GM23338 (cell line): ENCODE measurements at regions not wholly inside any gene's neighbourhood (a gene's known extent, or its start where the extent isn't known, plus 50 kb on each side); places are given as distances from the start of the nearest gene placed in this dataset.

Source experiments
- ATAC-seq: fragments of 200-7000 bp; cut with Tn5 transposase; 3 replicates; pipeline ENCODE4 v1.9.1; 2020
- DNase-seq: peaks from one replicate; pipeline ENCODE4 v3.0.0-alpha.2; 2015; ENCODE audit warnings: low spot score
- H2AFZ ChIP-seq: fragments of 200-600 bp; sonication (generic); 2 replicates; pipeline ENCODE4 v1.8.0; 2016; ENCODE audit warnings: antibody characterized with exemption, mild to moderate bottlenecking, moderate library complexity
- H3F3A ChIP-seq: fragments of 200-600 bp; sonication (generic); replicated peaks from 2 replicates; pipeline ENCODE4 v1.8.0; 2017; ENCODE audit warnings: antibody characterized with exemption, mixed run types, low read depth
- H3K27ac ChIP-seq: fragments of 200-600 bp; sonication (generic); 2 replicates; pipeline ENCODE4 v1.6.1; 2016; ENCODE audit warnings: low read depth
- H3K27me3 ChIP-seq: fragments of 200-600 bp; sonication (generic); 2 replicates; pipeline ENCODE4 v1.8.0; 2016; ENCODE audit warnings: mild to moderate bottlenecking, mixed run types, moderate library complexity; ENCODE audit not compliant: insufficient read depth
- H3K36me3 ChIP-seq: fragments of 200-600 bp; sonication (generic); 2 replicates; pipeline ENCODE4 v1.8.0; 2016; ENCODE audit warnings: mild to moderate bottlenecking; ENCODE audit not compliant: insufficient read depth
- H3K4me1 ChIP-seq: fragments of 200-600 bp; sonication (generic); 2 replicates; pipeline ENCODE4 v1.8.0; 2016; ENCODE audit warnings: mild to moderate bottlenecking, moderate library complexity; ENCODE audit not compliant: insufficient read depth
- H3K4me2 ChIP-seq: fragments of 200-600 bp; sonication (generic); 2 replicates; pipeline ENCODE4 v1.7.1; 2017; ENCODE audit warnings: mixed run types
- H3K4me3 ChIP-seq: fragments of 200-600 bp; sonication (generic); 2 replicates; pipeline ENCODE4 v1.6.1; 2016; ENCODE audit warnings: mixed run types
- H3K79me2 ChIP-seq: fragments of 200-600 bp; sonication (generic); replicated peaks from 2 replicates; pipeline ENCODE4 v1.8.0; 2017; ENCODE audit warnings: mild to moderate bottlenecking; ENCODE audit not compliant: insufficient read depth
- H3K9me2 ChIP-seq: fragments of 200-600 bp; sonication (generic); 2 replicates; pipeline ENCODE4 v1.8.0; 2017; ENCODE audit not compliant: insufficient read depth
- H4K20me1 ChIP-seq: fragments of 200-600 bp; sonication (generic); replicated peaks from 2 replicates; pipeline ENCODE4 v1.8.0; 2017; ENCODE audit warnings: mild to moderate bottlenecking; ENCODE audit not compliant: insufficient read depth
- H3K27ac Mint-ChIP-seq: 2 replicates; pipeline ENCODE4 v1.8.0; 2020; ENCODE audit warnings: inconsistent platforms, mild to moderate bottlenecking, moderate library complexity, mixed read lengths
- H3K27me3 Mint-ChIP-seq: 3 replicates; pipeline ENCODE4 v1.8.0; 2022; ENCODE audit warnings: low read depth, mild to moderate bottlenecking, moderate library complexity, mixed read lengths, inconsistent platforms; ENCODE audit not compliant: insufficient read depth, poor library complexity
- H3K36me3 Mint-ChIP-seq: 3 replicates; pipeline ENCODE4 v1.8.0; 2021; ENCODE audit warnings: low read depth, mild to moderate bottlenecking, inconsistent platforms, moderate library complexity, mixed read lengths
- H3K4me1 Mint-ChIP-seq: 3 replicates; pipeline ENCODE4 v1.8.0; 2020; ENCODE audit warnings: mild to moderate bottlenecking, inconsistent platforms, mixed read lengths
- H3K4me3 Mint-ChIP-seq: 3 replicates; pipeline ENCODE4 v1.8.0; 2021; ENCODE audit warnings: moderate library complexity, mild to moderate bottlenecking, inconsistent platforms, mixed read lengths
- H3K9me3 Mint-ChIP-seq: 3 replicates; pipeline ENCODE4 v1.8.0; 2020; ENCODE audit warnings: moderate library complexity, mild to moderate bottlenecking, inconsistent platforms, mixed read lengths
- CTCF ChIP-seq, 2 experiments: fragments of 200-600 bp in 1 of 2; sonication (generic) in 1 of 2; conservative IDR thresholded peaks; 2 replicates each; pipeline versions ENCODE4 v1.5.1 to v1.6.1; 2016 to 2017; ENCODE audit warnings: antibody characterized with exemption in 2 of 2, low read depth in 2 of 2, mild to moderate bottlenecking in 2 of 2, moderate library complexity in 1 of 2
- ETS1 ChIP-seq: IDR thresholded peaks from 2 replicates; pipeline ENCODE4 v1.6.1; 2016; ENCODE audit warnings: antibody characterized with exemption
- EZH2phosphoT487 ChIP-seq: fragments of 200-600 bp; sonication (generic); IDR thresholded peaks from one replicate; pipeline ENCODE4 v1.8.1; 2018; ENCODE audit warnings: antibody characterized with exemption; ENCODE audit not compliant: unreplicated experiment
- JUNB ChIP-seq: IDR thresholded peaks from one replicate; pipeline ENCODE4 v1.6.1; 2016; ENCODE audit warnings: antibody characterized with exemption; ENCODE audit not compliant: unreplicated experiment
- POLR2AphosphoS5 ChIP-seq: IDR thresholded peaks from 2 replicates; pipeline ENCODE4 v1.6.1; 2016; ENCODE audit warnings: antibody characterized with exemption, low read depth
- STAT1 ChIP-seq: IDR thresholded peaks from one replicate; pipeline ENCODE4 v1.6.1; 2016; ENCODE audit warnings: antibody characterized with exemption; ENCODE audit not compliant: unreplicated experiment
- ZNF114 ChIP-seq: fragments of 250-450 bp; sonication (Bioruptor Pico); IDR thresholded peaks from 2 replicates; pipeline ENCODE4 v1.5.0; 2020; ENCODE audit warnings: mild to moderate bottlenecking, moderate library complexity
- TF ChIP-seq, protein P1 (sequence below): fragments of 250-450 bp; sonication (Bioruptor Pico); IDR thresholded peaks from 2 replicates; pipeline ENCODE4 v1.5.0; 2020; ENCODE audit warnings: mild to moderate bottlenecking, moderate library complexity
- TF ChIP-seq, protein P2 (sequence below): IDR thresholded peaks from one replicate; pipeline ENCODE4 v1.6.1; 2018; ENCODE audit warnings: antibody characterized with exemption; ENCODE audit not compliant: unreplicated experiment

- Histone ChIP-seq H3K27ac (no peak overlapping the region), H3K9me2 (peaks cover 26% of the 10 kb centered on the region), H3K79me2 (no peaks in the 10 kb centered on the region), H3K36me3 (no peaks in the 10 kb centered on the region), H3K4me1 (no peaks in the 10 kb centered on the region), H3K4me3 (no peak overlapping the region), H2AFZ (no peak overlapping the region), H3F3A (no peaks in the 10 kb centered on the region), H4K20me1 (no peaks in the 10 kb centered on the region), H3K4me2 (no peak overlapping the region), H3K27me3 (no peaks in the 10 kb centered on the region)
- H3K4me3 Mint-ChIP-seq, result no peak overlapping the region
- H3K9me3 Mint-ChIP-seq, result no peaks in the 10 kb centered on the region
- peaks cover 2% of the 10 kb centered on the region for H3K27me3 Mint-ChIP-seq
- H3K4me1 Mint-ChIP-seq, result no peaks in the 10 kb centered on the region; the same call in 2 of the 3 replicates
- no peak overlapping the region for H3K27ac Mint-ChIP-seq
- no peak for TF ChIP-seq EZH2phosphoT487
- H3K36me3 Mint-ChIP-seq, result no peaks in the 10 kb centered on the region; the same call in 2 of the 3 replicates
- no peak for DNase-seq
- ATAC-seq, result no peak
Observed at GRCh38 chr2:122542646-122543045, 787.2 kb downstream of the TSN start.

GRCh38 chr2:122543815-122544214 lies 788.4 kb downstream of the TSN start:
- H3K4me1 ChIP-seq, result no peaks in the 10 kb centered on the region
- no peak overlapping the region for H3K4me3 ChIP-seq
- Mint-ChIP-seq H3K4me3 (no peak overlapping the region), H3K9me3 (no peaks in the 10 kb centered on the region; the same call in 2 of the 3 replicates), H3K27me3 (no peaks in the 10 kb centered on the region), H3K36me3 (peaks cover 3% of the 10 kb centered on the region; the same call in 2 of the 3 replicates), H3K27ac (no peak overlapping the region), H3K4me1 (no peaks in the 10 kb centered on the region; the same call in 2 of the 3 replicates)
- no peak for DNase-seq
- H3K36me3 ChIP-seq, result no peaks in the 10 kb centered on the region
- H4K20me1 ChIP-seq, result no peaks in the 10 kb centered on the region
- H3K27ac ChIP-seq, result no peak overlapping the region
- no peaks in the 10 kb centered on the region for H3K79me2 ChIP-seq
- H2AFZ ChIP-seq, result no peak overlapping the region
- H3F3A ChIP-seq, result no peaks in the 10 kb centered on the region
- H3K27me3 ChIP-seq, result no peaks in the 10 kb centered on the region
- peaks cover 26% of the 10 kb centered on the region for H3K9me2 ChIP-seq
- no peak overlapping the region for H3K4me2 ChIP-seq
- ATAC-seq, result no peak
- TF ChIP-seq, protein P1, sequence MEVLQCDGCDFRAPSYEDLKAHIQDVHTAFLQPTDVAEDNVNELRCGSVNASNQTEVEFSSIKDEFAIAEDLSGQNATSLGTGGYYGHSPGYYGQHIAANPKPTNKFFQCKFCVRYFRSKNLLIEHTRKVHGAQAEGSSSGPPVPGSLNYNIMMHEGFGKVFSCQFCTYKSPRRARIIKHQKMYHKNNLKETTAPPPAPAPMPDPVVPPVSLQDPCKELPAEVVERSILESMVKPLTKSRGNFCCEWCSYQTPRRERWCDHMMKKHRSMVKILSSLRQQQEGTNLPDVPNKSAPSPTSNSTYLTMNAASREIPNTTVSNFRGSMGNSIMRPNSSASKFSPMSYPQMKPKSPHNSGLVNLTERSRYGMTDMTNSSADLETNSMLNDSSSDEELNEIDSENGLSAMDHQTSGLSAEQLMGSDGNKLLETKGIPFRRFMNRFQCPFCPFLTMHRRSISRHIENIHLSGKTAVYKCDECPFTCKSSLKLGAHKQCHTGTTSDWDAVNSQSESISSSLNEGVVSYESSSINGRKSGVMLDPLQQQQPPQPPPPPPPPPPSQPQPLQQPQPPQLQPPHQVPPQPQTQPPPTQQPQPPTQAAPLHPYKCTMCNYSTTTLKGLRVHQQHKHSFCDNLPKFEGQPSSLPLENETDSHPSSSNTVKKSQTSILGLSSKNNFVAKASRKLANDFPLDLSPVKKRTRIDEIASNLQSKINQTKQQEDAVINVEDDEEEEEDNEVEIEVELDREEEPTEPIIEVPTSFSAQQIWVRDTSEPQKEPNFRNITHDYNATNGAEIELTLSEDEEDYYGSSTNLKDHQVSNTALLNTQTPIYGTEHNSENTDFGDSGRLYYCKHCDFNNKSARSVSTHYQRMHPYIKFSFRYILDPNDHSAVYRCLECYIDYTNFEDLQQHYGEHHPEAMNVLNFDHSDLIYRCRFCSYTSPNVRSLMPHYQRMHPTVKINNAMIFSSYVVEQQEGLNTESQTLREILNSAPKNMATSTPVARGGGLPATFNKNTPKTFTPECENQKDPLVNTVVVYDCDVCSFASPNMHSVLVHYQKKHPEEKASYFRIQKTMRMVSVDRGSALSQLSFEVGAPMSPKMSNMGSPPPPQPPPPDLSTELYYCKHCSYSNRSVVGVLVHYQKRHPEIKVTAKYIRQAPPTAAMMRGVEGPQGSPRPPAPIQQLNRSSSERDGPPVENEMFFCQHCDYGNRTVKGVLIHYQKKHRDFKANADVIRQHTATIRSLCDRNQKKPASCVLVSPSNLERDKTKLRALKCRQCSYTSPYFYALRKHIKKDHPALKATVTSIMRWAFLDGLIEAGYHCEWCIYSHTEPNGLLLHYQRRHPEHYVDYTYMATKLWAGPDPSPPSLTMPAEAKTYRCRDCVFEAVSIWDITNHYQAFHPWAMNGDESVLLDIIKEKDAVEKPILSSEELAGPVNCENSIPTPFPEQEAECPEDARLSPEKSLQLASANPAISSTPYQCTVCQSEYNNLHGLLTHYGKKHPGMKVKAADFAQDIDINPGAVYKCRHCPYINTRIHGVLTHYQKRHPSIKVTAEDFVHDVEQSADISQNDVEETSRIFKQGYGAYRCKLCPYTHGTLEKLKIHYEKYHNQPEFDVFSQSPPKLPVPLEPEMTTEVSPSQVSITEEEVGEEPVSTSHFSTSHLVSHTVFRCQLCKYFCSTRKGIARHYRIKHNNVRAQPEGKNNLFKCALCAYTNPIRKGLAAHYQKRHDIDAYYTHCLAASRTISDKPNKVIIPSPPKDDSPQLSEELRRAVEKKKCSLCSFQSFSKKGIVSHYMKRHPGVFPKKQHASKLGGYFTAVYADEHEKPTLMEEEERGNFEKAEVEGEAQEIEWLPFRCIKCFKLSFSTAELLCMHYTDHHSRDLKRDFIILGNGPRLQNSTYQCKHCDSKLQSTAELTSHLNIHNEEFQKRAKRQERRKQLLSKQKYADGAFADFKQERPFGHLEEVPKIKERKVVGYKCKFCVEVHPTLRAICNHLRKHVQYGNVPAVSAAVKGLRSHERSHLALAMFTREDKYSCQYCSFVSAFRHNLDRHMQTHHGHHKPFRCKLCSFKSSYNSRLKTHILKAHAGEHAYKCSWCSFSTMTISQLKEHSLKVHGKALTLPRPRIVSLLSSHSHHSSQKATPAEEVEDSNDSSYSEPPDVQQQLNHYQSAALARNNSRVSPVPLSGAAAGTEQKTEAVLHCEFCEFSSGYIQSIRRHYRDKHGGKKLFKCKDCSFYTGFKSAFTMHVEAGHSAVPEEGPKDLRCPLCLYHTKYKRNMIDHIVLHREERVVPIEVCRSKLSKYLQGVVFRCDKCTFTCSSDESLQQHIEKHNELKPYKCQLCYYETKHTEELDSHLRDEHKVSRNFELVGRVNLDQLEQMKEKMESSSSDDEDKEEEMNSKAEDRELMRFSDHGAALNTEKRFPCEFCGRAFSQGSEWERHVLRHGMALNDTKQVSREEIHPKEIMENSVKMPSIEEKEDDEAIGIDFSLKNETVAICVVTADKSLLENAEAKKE (CRISPR knock-in tag), result no peak
- TF ChIP-seq POLR2AphosphoS5, result no peak
- TF ChIP-seq ZNF114, result no peak
- TF ChIP-seq, protein P2, sequence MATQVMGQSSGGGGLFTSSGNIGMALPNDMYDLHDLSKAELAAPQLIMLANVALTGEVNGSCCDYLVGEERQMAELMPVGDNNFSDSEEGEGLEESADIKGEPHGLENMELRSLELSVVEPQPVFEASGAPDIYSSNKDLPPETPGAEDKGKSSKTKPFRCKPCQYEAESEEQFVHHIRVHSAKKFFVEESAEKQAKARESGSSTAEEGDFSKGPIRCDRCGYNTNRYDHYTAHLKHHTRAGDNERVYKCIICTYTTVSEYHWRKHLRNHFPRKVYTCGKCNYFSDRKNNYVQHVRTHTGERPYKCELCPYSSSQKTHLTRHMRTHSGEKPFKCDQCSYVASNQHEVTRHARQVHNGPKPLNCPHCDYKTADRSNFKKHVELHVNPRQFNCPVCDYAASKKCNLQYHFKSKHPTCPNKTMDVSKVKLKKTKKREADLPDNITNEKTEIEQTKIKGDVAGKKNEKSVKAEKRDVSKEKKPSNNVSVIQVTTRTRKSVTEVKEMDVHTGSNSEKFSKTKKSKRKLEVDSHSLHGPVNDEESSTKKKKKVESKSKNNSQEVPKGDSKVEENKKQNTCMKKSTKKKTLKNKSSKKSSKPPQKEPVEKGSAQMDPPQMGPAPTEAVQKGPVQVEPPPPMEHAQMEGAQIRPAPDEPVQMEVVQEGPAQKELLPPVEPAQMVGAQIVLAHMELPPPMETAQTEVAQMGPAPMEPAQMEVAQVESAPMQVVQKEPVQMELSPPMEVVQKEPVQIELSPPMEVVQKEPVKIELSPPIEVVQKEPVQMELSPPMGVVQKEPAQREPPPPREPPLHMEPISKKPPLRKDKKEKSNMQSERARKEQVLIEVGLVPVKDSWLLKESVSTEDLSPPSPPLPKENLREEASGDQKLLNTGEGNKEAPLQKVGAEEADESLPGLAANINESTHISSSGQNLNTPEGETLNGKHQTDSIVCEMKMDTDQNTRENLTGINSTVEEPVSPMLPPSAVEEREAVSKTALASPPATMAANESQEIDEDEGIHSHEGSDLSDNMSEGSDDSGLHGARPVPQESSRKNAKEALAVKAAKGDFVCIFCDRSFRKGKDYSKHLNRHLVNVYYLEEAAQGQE, result no peak
- TF ChIP-seq JUNB, result no peak
- TF ChIP-seq STAT1, result no peak
- no peak for TF ChIP-seq ETS1
- TF ChIP-seq CTCF (conservative IDR thresholded peaks at IDR 0.05; ENCODE audit: low read depth in 2 of 2), result no peak
